ENCODE measurements at regions not wholly inside any gene's neighbourhood (a gene's known extent, or its start where the extent isn't known, plus 50 kb on each side); places are given as distances from the start of the nearest gene placed in this dataset.
"Not testable (repeated sequence)": the region's sequence is repeated elsewhere in the genome, so short reads cannot be mapped to it uniquely, and the experiment has no call there.

- no peak overlapping the region for H2AFZ ChIP-seq (ENCODE audit: low read length)
- no peak overlapping the region for H3K4me2 ChIP-seq (ENCODE audit: low read depth, low read length, poor library complexity, severe bottlenecking)
- no peak overlapping the region for H3K9ac ChIP-seq (ENCODE audit: low read depth, low read length, poor library complexity, severe bottlenecking)
- H3K9me3 ChIP-seq (ENCODE audit: insufficient read depth, low read depth, low read length) = peaks cover 4% of the 10 kb centered on the region; the same call in 1 of the 2 replicates
- no peaks in the 10 kb centered on the region for H3K79me2 ChIP-seq (ENCODE audit: insufficient read depth, low read length)
- H3K36me3 ChIP-seq (ENCODE audit: insufficient read depth, low read length) = no peaks in the 10 kb centered on the region
- H3K4me3 ChIP-seq (ENCODE audit: low read length, poor library complexity, severe bottlenecking) = no peak overlapping the region
- no peaks in the 10 kb centered on the region for H3K27me3 ChIP-seq (ENCODE audit: insufficient read depth, low read length, poor library complexity, severe bottlenecking)
- no peaks in the 10 kb centered on the region for H3F3A ChIP-seq (ENCODE audit: low read depth)
- no peaks in the 10 kb centered on the region for H3K9me2 ChIP-seq (replicated peaks; ENCODE audit: low read depth, low read length)
- H3K4me1 ChIP-seq (ENCODE audit: insufficient read depth, low read length, poor library complexity, severe bottlenecking) = no peaks in the 10 kb centered on the region
- no peak for TF ChIP-seq CTCF (conservative IDR thresholded peaks at IDR 0.05; ENCODE audit: low read length)
- TF ChIP-seq EZH2phosphoT487 (IDR thresholded peaks at IDR 0.05; ENCODE audit: borderline replicate concordance) = no peak
- no peaks in the 10 kb centered on the region for H4K20me1 ChIP-seq (ENCODE audit: insufficient read depth, low read length, poor library complexity, severe bottlenecking)
Observed at GRCh38 chr21:27953340-27954045, 986.6 kb upstream of the ADAMTS5 start.

- not testable (repeated sequence) for H3K79me2 ChIP-seq (ENCODE audit: insufficient read depth, low read length); H3K9me3 ChIP-seq (ENCODE audit: insufficient read depth, low read depth, low read length); H3K9me2 ChIP-seq (replicated peaks; ENCODE audit: low read depth, low read length); H3K4me2 ChIP-seq (ENCODE audit: low read depth, low read length, poor library complexity, severe bottlenecking); H3K9ac ChIP-seq (ENCODE audit: low read depth, low read length, poor library complexity, severe bottlenecking); H2AFZ ChIP-seq (ENCODE audit: low read length); H3F3A ChIP-seq (ENCODE audit: low read depth); H3K4me1 ChIP-seq (ENCODE audit: insufficient read depth, low read length, poor library complexity, severe bottlenecking); H3K27me3 ChIP-seq (ENCODE audit: insufficient read depth, low read length, poor library complexity, severe bottlenecking); H3K4me3 ChIP-seq (ENCODE audit: low read length, poor library complexity, severe bottlenecking); H4K20me1 ChIP-seq (ENCODE audit: insufficient read depth, low read length, poor library complexity, severe bottlenecking); H3K36me3 ChIP-seq (ENCODE audit: insufficient read depth, low read length)
Observed at GRCh38 chr21:27949093-27949492, 982.2 kb upstream of the ADAMTS5 start.

- H3K9me2 ChIP-seq (replicated peaks; ENCODE audit: low read depth, low read length); H3K79me2 ChIP-seq (ENCODE audit: insufficient read depth, low read length); H3K9me3 ChIP-seq (ENCODE audit: insufficient read depth, low read depth, low read length); H3K9ac ChIP-seq (ENCODE audit: low read depth, low read length, poor library complexity, severe bottlenecking); H3K4me1 ChIP-seq (ENCODE audit: insufficient read depth, low read length, poor library complexity, severe bottlenecking); H3K36me3 ChIP-seq (ENCODE audit: insufficient read depth, low read length); H3K4me2 ChIP-seq (ENCODE audit: low read depth, low read length, poor library complexity, severe bottlenecking); H3F3A ChIP-seq (ENCODE audit: low read depth); H3K27me3 ChIP-seq (ENCODE audit: insufficient read depth, low read length, poor library complexity, severe bottlenecking); H3K4me3 ChIP-seq (ENCODE audit: low read length, poor library complexity, severe bottlenecking); H2AFZ ChIP-seq (ENCODE audit: low read length); H4K20me1 ChIP-seq (ENCODE audit: insufficient read depth, low read length, poor library complexity, severe bottlenecking): not testable (repeated sequence)
Observed at GRCh38 chr21:27930108-27930767, 963.4 kb upstream of the ADAMTS5 start.

- H3K79me2 ChIP-seq (ENCODE audit: insufficient read depth, low read length); H3K4me3 ChIP-seq (ENCODE audit: low read length, poor library complexity, severe bottlenecking); H3F3A ChIP-seq (ENCODE audit: low read depth); H4K20me1 ChIP-seq (ENCODE audit: insufficient read depth, low read length, poor library complexity, severe bottlenecking); H3K9me3 ChIP-seq (ENCODE audit: insufficient read depth, low read depth, low read length); H3K27me3 ChIP-seq (ENCODE audit: insufficient read depth, low read length, poor library complexity, severe bottlenecking); H3K36me3 ChIP-seq (ENCODE audit: insufficient read depth, low read length); H3K4me2 ChIP-seq (ENCODE audit: low read depth, low read length, poor library complexity, severe bottlenecking); H3K4me1 ChIP-seq (ENCODE audit: insufficient read depth, low read length, poor library complexity, severe bottlenecking); H2AFZ ChIP-seq (ENCODE audit: low read length); H3K9ac ChIP-seq (ENCODE audit: low read depth, low read length, poor library complexity, severe bottlenecking); H3K9me2 ChIP-seq (replicated peaks; ENCODE audit: low read depth, low read length): not testable (repeated sequence)
Observed at GRCh38 chr21:27929179-27929578, 962.3 kb upstream of the ADAMTS5 start.

- not testable (repeated sequence) for H3K9me2 ChIP-seq (replicated peaks; ENCODE audit: low read depth, low read length); H3K36me3 ChIP-seq (ENCODE audit: insufficient read depth, low read length); H4K20me1 ChIP-seq (ENCODE audit: insufficient read depth, low read length, poor library complexity, severe bottlenecking); H3K27me3 ChIP-seq (ENCODE audit: insufficient read depth, low read length, poor library complexity, severe bottlenecking); H3K4me2 ChIP-seq (ENCODE audit: low read depth, low read length, poor library complexity, severe bottlenecking); H3K79me2 ChIP-seq (ENCODE audit: insufficient read depth, low read length); H2AFZ ChIP-seq (ENCODE audit: low read length); H3K4me3 ChIP-seq (ENCODE audit: low read length, poor library complexity, severe bottlenecking); H3K9ac ChIP-seq (ENCODE audit: low read depth, low read length, poor library complexity, severe bottlenecking); H3F3A ChIP-seq (ENCODE audit: low read depth); H3K9me3 ChIP-seq (ENCODE audit: insufficient read depth, low read depth, low read length); H3K4me1 ChIP-seq (ENCODE audit: insufficient read depth, low read length, poor library complexity, severe bottlenecking)
Observed at GRCh38 chr21:27928534-27929115, 961.7 kb upstream of the ADAMTS5 start.

GRCh38 chr21:27921421-27921820 lies 954.5 kb upstream of the ADAMTS5 start:
- H3K9ac ChIP-seq (ENCODE audit: low read depth, low read length, poor library complexity, severe bottlenecking); H3K36me3 ChIP-seq (ENCODE audit: insufficient read depth, low read length); H3K9me3 ChIP-seq (ENCODE audit: insufficient read depth, low read depth, low read length); H3K4me3 ChIP-seq (ENCODE audit: low read length, poor library complexity, severe bottlenecking); H3K4me2 ChIP-seq (ENCODE audit: low read depth, low read length, poor library complexity, severe bottlenecking); H3K79me2 ChIP-seq (ENCODE audit: insufficient read depth, low read length); H2AFZ ChIP-seq (ENCODE audit: low read length); H4K20me1 ChIP-seq (ENCODE audit: insufficient read depth, low read length, poor library complexity, severe bottlenecking); H3K9me2 ChIP-seq (replicated peaks; ENCODE audit: low read depth, low read length); H3K4me1 ChIP-seq (ENCODE audit: insufficient read depth, low read length, poor library complexity, severe bottlenecking); H3K27me3 ChIP-seq (ENCODE audit: insufficient read depth, low read length, poor library complexity, severe bottlenecking); H3F3A ChIP-seq (ENCODE audit: low read depth): not testable (repeated sequence)

Data from Loucy (cell line).